GDM1 (cell line): ENCODE measurements at regions not wholly inside any gene's neighbourhood (a gene's known extent, or its start where the extent isn't known, plus 50 kb on each side); places are given as distances from the start of the nearest gene placed in this dataset.
"Not testable (repeated sequence)": the region's sequence is repeated elsewhere in the genome, so short reads cannot be mapped to it uniquely, and the experiment has no call there.

ENCODE experiments used
- DNase-seq: peaks from one replicate; lab custom pipeline; 2025; lab: John Stamatoyannopoulos, UW

DNA sequence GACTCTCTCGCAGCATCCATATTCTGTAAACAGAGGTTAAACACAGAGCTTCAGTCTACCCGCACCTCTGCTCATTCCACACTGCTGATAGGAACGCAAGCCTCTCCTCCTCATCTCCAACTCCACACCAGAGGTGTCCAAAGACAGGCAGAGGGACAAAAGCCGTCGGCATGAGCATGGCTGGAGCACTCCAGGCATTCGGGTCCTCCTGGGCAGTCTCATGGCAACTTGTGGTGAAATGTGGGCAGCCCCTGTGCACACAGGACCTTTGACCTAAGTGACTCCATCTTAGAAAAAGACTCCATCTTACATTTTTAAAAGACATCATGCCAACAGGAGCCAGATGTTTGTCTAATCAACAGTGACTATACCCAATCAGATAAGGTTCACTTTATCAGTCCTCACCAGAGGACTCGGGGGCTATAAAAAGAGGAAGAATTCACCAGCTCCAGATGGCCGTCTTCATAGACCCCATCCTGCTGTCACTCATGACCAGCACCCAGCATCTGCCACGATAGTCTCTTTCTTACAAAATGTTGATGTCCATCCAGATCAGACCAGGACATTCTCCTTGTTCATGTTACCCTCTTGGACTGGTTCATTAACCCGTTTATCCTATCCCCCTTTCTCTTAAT, 304.4 kb downstream of the ANAPC1 start:
- not testable (repeated sequence) for DNase-seq

DNA sequence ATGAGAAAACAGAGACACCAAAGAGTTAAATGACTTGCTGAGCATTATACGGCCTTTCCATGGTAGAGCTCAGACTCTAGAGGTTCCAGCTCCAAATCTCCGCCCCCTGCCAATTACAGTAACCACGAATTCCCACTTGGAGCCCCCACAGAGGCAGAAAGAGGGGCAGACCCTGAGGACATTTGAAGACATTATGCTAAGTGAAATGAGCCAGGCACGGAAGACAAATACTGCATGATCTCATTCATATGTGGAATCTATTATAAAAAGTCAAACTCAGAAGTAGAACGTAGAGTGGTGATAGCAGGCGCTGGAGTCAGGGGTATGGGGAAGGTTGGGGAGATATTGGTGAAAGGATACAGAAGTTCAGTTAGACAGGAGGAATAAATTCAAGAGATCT, 303.4 kb downstream of the ANAPC1 start:
- DNase-seq: not testable (repeated sequence)

DNA sequence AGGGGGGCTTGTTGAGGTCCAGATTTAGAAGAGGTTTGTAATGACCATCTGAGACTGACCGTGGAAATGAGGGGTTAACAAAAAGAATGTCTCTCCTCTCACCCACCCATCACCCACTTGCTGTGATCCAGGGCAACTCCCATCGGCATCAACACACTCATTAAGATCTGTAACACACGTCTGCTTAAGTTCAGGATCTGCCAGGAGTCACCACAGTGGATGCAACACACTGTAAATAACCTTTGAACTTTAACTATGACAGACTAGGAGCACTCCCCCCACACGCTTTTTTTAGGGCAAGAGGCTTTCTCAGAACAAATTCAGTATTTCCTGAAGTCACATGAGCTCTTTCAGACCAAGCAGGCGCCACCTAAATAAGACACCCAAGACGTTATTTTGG, 301.9 kb downstream of the ANAPC1 start:
- not testable (repeated sequence) for DNase-seq

DNA sequence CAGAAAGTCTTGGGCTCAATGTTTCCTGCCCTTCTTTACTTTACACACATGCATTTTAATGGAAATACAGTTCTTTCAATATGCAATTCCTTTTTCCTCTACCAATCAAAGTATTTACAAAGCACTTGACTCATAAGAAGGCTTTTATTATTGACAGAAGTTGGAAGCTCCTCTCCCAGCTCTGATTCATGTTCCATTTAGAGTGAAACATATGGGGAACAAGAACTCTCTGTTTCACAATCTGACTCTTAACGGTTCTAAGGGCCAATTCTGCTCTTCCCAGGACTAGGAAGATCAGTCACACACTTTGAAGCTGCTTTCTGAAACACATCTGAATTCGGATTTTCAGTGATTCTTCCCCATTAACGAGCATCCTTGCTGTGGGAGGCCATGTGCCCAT, 300.5 kb downstream of the ANAPC1 start:
- DNase-seq: not testable (repeated sequence)

DNA sequence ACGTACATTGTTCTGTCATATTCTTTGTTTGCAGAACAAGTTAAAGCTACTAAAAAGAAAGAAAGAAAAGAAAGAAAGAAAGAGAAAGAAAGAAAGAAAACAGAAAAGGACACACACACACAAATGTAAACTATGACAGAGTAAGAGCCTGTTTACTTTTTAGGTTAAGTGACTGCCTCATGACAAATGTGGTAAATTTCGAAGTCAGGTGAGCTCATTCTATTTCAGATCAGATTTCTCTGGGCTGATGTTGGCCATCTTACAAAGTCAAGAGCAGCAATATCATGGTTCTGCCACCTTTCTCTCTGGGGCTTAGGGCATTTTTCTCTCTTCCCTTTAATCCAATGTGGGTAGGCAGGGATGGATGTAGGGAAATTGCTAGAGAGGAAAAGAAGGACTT, 299.5 kb downstream of the ANAPC1 start:
- DNase-seq: not testable (repeated sequence)

DNA sequence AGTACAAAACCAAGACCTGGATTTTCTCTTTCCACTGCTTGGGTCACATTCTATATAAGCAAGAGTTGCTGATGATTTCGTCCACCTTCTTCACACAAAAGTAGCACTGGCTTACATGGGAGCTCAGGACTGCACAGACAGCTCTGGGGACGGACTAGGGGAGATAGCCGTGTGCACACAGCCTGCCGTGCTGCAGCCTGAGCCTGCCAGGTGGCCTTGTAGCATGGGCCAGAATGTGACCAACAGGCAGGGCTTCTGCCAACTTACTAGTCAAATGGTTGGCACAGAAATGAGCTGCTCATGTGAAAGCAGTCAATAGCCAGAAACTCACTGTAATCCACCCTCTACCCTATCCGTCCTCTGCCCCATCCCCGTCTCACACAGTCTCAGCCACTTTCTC, 299.0 kb downstream of the ANAPC1 start:
- not testable (repeated sequence) for DNase-seq

DNA sequence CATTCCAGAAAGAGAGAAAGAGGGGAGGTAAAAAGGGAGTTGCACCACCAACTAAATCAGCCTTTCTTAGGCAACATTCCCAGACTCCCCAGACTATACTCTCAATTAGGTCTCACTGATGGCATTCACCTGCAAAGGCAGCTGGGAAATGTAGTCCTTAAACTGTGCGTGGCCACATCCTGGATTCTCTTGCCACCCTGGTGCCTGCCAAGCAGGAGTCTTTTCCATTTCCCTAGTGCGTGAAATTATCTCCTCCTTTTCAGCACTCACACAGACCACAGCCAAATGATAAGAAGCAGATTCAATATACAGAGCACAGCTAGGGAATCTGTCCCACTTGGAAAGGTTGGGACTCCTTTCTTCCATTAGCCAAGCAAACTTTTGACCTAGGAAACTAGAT, 298.0 kb downstream of the ANAPC1 start:
- not testable (repeated sequence) for DNase-seq

DNA sequence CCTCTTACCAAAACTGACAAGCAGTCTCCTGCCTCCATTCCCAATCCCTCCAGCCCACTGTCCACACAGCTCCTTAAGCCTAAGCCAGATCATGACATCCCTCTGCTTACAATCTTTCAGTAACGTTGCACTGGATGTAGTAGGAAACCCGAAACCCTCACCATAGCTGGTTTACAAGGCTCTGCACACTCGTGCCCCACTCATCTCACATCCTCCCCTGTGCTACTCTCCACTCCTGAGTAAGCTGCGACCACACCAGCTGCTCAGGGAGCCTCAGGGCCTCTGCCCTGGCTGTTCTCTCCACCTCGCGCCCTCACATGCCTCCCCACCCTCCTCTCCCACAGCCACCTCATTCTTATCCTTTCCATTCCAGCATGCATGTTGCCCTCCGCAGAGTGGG, 288.9 kb downstream of the ANAPC1 start:
- DNase-seq: not testable (repeated sequence)

DNA sequence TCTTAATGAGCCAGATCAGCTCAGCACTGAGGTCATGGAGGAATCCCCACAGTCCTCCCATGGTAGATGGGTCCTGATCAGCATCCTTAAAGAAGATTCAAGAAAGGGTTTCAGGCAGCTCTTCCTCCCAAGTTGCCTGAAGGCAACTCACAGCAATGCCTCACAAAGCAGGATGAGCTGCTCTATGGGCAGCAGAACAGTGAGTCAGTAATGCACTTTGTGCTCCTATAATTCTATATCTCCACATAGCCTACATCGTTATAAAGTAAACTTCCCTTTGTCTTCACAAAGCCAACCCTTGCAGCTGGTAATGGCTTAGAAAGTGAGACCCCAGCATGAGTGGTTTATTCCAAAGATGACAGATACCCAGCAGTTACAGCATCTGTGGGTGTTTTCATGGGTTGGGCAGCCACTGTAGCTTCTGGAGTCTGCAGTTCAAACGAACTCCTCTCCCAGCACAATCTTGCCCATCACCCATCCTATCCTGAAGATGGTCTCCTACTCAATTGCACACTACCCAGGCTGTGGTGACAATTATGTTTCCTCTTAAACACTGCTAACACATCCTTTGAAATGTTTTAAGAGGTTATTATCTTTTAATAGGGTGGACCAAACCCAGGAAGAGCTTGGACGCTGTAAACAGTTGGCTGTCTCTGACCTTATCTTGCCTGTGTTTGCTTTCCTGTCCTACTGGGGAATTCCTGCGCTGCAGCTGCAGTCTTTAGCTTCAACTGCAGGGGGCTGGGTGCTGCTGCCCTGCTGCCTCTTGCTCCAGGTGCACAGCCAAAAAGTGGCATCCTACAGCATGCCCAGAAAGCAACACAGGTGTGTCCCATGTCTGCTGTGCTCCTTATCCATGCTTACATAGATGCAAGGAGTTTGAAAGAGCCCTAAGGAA, 286.9 kb downstream of the ANAPC1 start:
- not testable (repeated sequence) for DNase-seq

GRCh38 chr2:111598944-111599343, 285.0 kb downstream of the ANAPC1 start:
- not testable (repeated sequence) for DNase-seq

DNA sequence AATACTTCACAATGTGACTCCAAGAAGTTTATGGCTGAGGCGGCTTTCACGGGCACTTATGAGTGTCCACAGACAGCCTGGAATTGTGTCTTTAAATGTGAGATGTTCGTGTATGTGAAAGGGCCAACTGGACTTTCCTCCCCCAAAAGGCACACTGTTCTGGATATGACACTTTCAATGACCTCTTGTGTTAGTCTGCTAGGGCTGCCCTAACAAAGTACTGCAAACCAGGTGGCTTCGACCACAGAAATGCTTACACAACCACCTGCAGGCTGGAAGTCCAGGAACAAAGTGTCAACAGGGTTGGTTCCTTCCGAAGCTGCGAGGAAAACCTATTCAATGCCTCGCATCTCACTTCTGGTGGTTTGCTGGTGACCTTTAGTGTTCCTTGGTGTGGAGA, 281.7 kb downstream of the ANAPC1 start:
- DNase-seq: not testable (repeated sequence)

GRCh38 chr2:111605798-111606197, 278.2 kb downstream of the ANAPC1 start:
- not testable (repeated sequence) for DNase-seq

DNA sequence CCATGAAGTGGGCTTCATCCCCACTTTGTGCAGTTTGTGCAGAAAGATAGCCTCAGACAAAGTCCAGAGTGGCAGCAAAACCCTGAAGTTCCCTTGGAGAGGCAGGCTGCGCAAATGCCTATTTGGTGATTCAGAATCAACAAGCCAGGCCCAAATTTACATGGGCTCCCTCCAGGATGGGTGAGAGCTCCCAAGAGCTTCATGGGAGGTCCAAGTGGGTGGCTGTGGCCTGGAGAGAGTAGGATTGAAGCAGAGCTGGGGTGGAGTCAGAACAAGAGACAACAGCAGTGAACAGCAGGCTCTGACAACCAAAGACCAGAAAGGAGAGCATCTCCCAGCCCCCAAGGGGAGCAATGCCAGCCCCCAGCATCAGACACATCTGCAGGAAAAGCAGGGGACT, 277.4 kb downstream of the ANAPC1 start:
- not testable (repeated sequence) for DNase-seq

DNA sequence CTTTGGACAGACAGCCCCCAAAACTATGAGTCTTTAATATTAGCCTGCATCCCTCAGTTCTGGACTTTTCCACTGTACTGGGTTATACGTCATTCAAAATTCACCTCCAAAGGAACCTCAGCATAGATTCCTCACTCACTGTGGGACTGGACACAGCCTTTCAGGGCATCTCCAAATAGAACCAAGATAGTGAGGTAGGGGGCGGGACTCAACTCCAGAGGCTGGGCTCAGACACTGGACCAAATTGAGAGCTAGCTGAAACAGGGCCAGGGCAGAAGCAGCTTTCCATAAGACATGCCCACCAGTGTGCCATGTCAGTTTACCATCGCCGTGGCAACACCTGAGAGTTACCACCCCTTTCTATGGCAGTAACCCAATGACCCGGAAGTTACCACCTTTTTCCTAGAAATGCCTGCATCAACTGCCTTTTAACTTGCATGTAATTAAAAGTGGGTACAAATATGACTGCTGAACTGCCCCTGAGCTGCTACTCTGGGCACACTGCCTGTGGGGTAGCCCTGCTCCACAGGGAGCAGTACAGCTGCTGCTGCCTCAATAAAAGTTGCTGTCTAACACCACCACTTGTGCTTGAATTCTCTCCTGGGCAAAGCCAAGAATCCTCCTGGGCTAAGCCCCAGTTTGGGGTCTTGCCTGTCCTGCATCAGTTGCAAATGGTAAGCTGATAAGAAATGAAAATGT, 274.7 kb downstream of the ANAPC1 start:
- DNase-seq: not testable (repeated sequence)

DNA sequence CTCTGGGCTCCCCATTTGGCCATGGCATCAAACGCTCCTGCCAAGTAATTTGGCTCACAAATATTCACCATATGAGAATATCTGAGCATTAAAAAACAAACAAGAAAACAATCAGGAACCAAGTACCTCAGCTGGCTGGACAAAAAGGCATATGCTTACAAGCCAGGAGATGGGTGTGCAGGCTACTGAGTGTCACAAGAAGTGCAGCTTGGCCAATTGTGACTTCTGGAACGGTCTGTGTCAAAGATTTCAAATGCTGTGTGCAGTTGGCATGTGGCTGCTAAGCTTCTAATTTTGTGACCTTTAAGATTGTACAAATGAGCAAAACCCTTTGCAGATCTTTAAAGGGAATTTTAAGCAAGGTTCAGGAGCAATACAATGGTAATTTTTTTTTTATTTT, 274.0 kb downstream of the ANAPC1 start:
- not testable (repeated sequence) for DNase-seq

GRCh38 chr2:111616651-111617218, 267.3 kb downstream of the ANAPC1 start:
- DNase-seq: no peak

- DNase-seq: no peak
Measured at GRCh38 chr2:111617299-111618225, 266.4 kb downstream of the ANAPC1 start.

GRCh38 chr2:111618226-111618977, 265.6 kb downstream of the ANAPC1 start:
- DNase-seq: no peak

DNA sequence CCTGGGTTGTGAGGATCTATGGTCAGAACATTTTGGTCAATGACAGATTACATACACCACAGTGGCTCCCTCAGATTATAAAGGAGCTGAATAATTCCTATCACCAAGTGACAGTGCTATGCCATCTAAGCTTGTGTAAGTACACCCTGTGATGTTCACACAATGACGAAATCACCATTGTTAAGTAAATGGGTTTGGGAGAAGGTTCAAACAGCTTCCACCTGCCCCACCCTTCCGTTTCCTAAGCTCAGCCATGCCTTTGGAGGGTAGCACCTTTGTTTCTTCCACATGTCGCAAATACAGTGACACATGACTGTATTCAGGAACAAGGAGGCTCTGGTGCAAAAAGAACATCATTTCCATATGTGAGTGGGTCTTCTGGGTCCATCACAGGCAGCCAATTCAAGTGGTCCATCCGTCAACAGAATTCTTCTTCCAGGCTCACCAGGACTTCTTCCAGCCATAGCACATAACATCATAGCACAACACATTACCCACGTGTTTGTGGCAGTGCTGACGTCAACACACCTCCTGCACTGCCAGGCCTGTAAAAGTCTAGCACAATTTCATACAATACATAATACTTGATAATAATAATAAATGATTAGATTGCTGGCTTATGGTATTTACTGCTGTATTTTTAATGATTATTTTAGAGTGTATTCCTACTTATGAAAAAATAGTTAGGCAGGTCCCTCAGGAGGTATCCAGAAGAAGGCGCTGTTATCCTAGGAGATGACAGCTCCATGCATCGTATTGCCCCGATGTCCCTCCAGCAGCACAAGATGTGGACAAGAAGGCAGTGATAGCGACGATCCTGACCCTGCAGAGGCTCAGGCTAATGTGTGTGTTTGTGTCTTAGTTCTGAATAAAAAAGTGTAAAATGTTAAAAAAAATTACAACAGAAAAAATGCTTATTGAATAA, 264.8 kb downstream of the ANAPC1 start:
- no peak for DNase-seq
